Panc1 (cell line): ENCODE measurements at regions not wholly inside any gene's neighbourhood (a gene's known extent, or its start where the extent isn't known, plus 50 kb on each side); places are given as distances from the start of the nearest gene placed in this dataset.

Experiments
- ATAC-seq: fragments of 200-7000 bp; cut with Tn5 transposase; 2 replicates; pipeline ENCODE4 v1.9.1; 2020; ENCODE audit warnings: mild to moderate bottlenecking, moderate library complexity
- BruUV-seq: library from RNA; stranded (reverse); fragments of 400-500 nt; replicated peaks from 2 replicates; lab custom pipeline; 2021; lab: Mats Ljungman, UMichigan
- CTCF ChIA-PET: fragments of 300-600 bp; sonication (Branson Sonifier 250); formaldehyde crosslinking; loops from one replicate; lab custom pipeline; 2022; ENCODE audit warnings: antibody characterized with exemption; lab: Charles Lee
- POLR2A ChIA-PET: fragments of 300-600 bp; sonication (Branson Sonifier 250); formaldehyde crosslinking; loops from one replicate; lab custom pipeline; 2022; ENCODE audit warnings: antibody characterized with exemption; lab: Charles Lee
- DNase-seq: peaks from one replicate; pipeline ENCODE4 v3.0.0-alpha.2; 2010; ENCODE audit warnings: low read depth, low spot score
- H3K27ac ChIP-seq: 2 replicates; pipeline ENCODE4 v1.5.1; 2011; ENCODE audit warnings: mild to moderate bottlenecking, low read length, inconsistent platforms
- H3K27me3 ChIP-seq: fragments of 200-500 bp; sonication (Bioruptor generic); 2 replicates; pipeline ENCODE4 v1.6.0; 2014; ENCODE audit warnings: low read length, inconsistent platforms; ENCODE audit not compliant: control insufficient read depth, insufficient read depth
- H3K36me3 ChIP-seq: fragments of 200-500 bp; sonication (Bioruptor generic); 2 replicates; pipeline ENCODE4 v1.5.1; 2014; ENCODE audit warnings: inconsistent platforms, mild to moderate bottlenecking, low read length, moderate library complexity; ENCODE audit not compliant: control insufficient read depth, insufficient read depth
- H3K4me1 ChIP-seq: 2 replicates; pipeline ENCODE4 v1.5.1; 2011; ENCODE audit warnings: inconsistent platforms, mild to moderate bottlenecking, low read length, moderate library complexity; ENCODE audit not compliant: control insufficient read depth, insufficient read depth
- H3K4me3 ChIP-seq, 2 experiments: 2 replicates each; pipeline ENCODE4 v1.5.1; 2011 to 2012; ENCODE audit warnings: low read depth in 2 of 2, low read length in 2 of 2, mild to moderate bottlenecking in 2 of 2, inconsistent platforms in 1 of 2, moderate library complexity in 1 of 2
- H3K9me3 ChIP-seq: fragments of 200-500 bp; sonication (Bioruptor generic); 2 replicates; pipeline ENCODE4 v1.5.1; 2014; ENCODE audit warnings: low read depth, mild to moderate bottlenecking, inconsistent platforms, low read length, moderate library complexity; ENCODE audit not compliant: control insufficient read depth, insufficient read depth
- CTCF ChIP-seq: fragments of 450-650 bp; IDR thresholded peaks from 2 replicates; pipeline ENCODE4 v1.5.1; 2017; ENCODE audit warnings: mild to moderate bottlenecking
- POLR2AphosphoS5 ChIP-seq: IDR thresholded peaks from 2 replicates; pipeline ENCODE4 v1.6.1; 2012; ENCODE audit warnings: mild to moderate bottlenecking, low read depth, low read length, moderate library complexity
- REST ChIP-seq, 2 experiments: IDR thresholded peaks; 2 replicates each; pipeline ENCODE4 v1.6.1; 2011 to 2012; ENCODE audit warnings: low read depth in 2 of 2, control low read depth in 1 of 2, low read length in 1 of 2, mild to moderate bottlenecking in 1 of 2, moderate library complexity in 1 of 2; ENCODE audit not compliant: insufficient read depth in 1 of 2
- SIN3A ChIP-seq: IDR thresholded peaks from 2 replicates; pipeline ENCODE4 v1.6.1; 2012; ENCODE audit warnings: low read depth, mild to moderate bottlenecking, low read length, moderate library complexity, borderline replicate concordance; ENCODE audit not compliant: insufficient read depth
- TCF7L2 ChIP-seq: IDR thresholded peaks from 2 replicates; pipeline ENCODE4 v1.6.1; 2011; ENCODE audit warnings: mild to moderate bottlenecking, low read depth, low read length, inconsistent platforms
- in situ Hi-C: cut with HindIII; loops from 2 replicates; pipeline ENCODE4 v1.10.0; 2016; ENCODE audit warnings: low sequenced_read_pairs, low pct_unique_long_range_greater_than_20kb
- intact Hi-C: fragments of 100-400 bp; cut with micrococcal nuclease; formaldehyde crosslinking; loops from one replicate; pipeline ENCODE4 v1.10.0; 2022; ENCODE audit not compliant: unreplicated experiment

GRCh38 chr4:91758487-91758886 is 545.3 kb upstream of the GRID2 start:
- Histone ChIP-seq H3K36me3 (no peaks in the 10 kb centered on the region), H3K27ac (no peak overlapping the region), H3K4me1 (no peaks in the 10 kb centered on the region), H3K4me3 (no peak overlapping the region), H3K27me3 (no peaks in the 10 kb centered on the region), H3K9me3 (no peaks in the 10 kb centered on the region)
- no TSS peak for BruUV-seq
- ATAC-seq (no peak), DNase-seq (no peak)
- POLR2A ChIA-PET: no interaction called here
- CTCF ChIA-PET: no interaction called here
- in situ Hi-C loops (no loop called here), intact Hi-C loops (no loop called here)
- TF ChIP-seq CTCF: no peak

- H3K9me3 ChIP-seq: no peaks in the 10 kb centered on the region
- H3K4me3 ChIP-seq: no peak overlapping the region
- no TSS peak for BruUV-seq
- no peak overlapping the region for H3K27ac ChIP-seq
- ATAC-seq (no peak), DNase-seq (no peak)
- H3K27me3 ChIP-seq: no peaks in the 10 kb centered on the region
- intact Hi-C loops (no loop called here), in situ Hi-C loops (no loop called here)
- ChIA-PET CTCF (no interaction called here), POLR2A (no interaction called here)
- no peaks in the 10 kb centered on the region for H3K4me1 ChIP-seq
- TF ChIP-seq TCF7L2: no peak
- no peak for TF ChIP-seq CTCF
- TF ChIP-seq SIN3A: no peak
- no peak for TF ChIP-seq POLR2AphosphoS5
- TF ChIP-seq REST (IDR thresholded peaks at IDR 0.05; ENCODE audit: insufficient read depth in 1 of 2, low read depth in 2 of 2, low read length in 1 of 2): no peak
- H3K36me3 ChIP-seq: no peaks in the 10 kb centered on the region
These were observed 539.7 kb upstream of the GRID2 start for GRCh38 chr4:91764085-91764484.

GRCh38 chr4:91769912-91770311 is 533.9 kb upstream of the GRID2 start:
- ChIA-PET POLR2A (no interaction called here), CTCF (no interaction called here)
- DNase-seq (no peak), ATAC-seq (no peak)
- Histone ChIP-seq H3K4me1 (no peaks in the 10 kb centered on the region), H3K4me3 (no peak overlapping the region), H3K27ac (no peak overlapping the region), H3K9me3 (no peaks in the 10 kb centered on the region), H3K36me3 (no peaks in the 10 kb centered on the region), H3K27me3 (no peaks in the 10 kb centered on the region)
- in situ Hi-C loops: no loop called here
- TF ChIP-seq CTCF: no peak
- TF ChIP-seq POLR2AphosphoS5: no peak
- no peak for TF ChIP-seq SIN3A
- TF ChIP-seq REST (IDR thresholded peaks at IDR 0.05; ENCODE audit: insufficient read depth in 1 of 2, low read depth in 2 of 2, low read length in 1 of 2): no peak
- TF ChIP-seq TCF7L2: no peak
- intact Hi-C loops: no loop called here
- no TSS peak for BruUV-seq
